Breast epithelium (tissue), 3 donors: ENCODE measurements at regions not wholly inside any gene's neighbourhood (a gene's known extent, or its start where the extent isn't known, plus 50 kb on each side); places are given as distances from the start of the nearest gene placed in this dataset.

ENCODE experiments used
- POLR2A ChIP-seq: fragments of 450-650 bp; IDR thresholded peaks from one replicate; pipeline ENCODE4 v1.6.1; 2016; ENCODE audit warnings: antibody characterized with exemption, mild to moderate bottlenecking, moderate library complexity
- POLR2AphosphoS5 ChIP-seq, 3 donors: sonication (generic); formaldehyde crosslinking; IDR thresholded peaks; one replicate each; pipeline ENCODE4 v1.6.1; 2017; ENCODE audit warnings: antibody characterized with exemption in 3 of 3
- TF ChIP-seq, protein P1 (sequence below), 3 donors: fragments of 450-650 bp; IDR thresholded peaks; one replicate each; pipeline ENCODE4 v1.5.1; 2016 to 2017; ENCODE audit warnings: antibody characterized with exemption in 3 of 3, mild to moderate bottlenecking in 3 of 3, moderate library complexity in 3 of 3

DNA sequence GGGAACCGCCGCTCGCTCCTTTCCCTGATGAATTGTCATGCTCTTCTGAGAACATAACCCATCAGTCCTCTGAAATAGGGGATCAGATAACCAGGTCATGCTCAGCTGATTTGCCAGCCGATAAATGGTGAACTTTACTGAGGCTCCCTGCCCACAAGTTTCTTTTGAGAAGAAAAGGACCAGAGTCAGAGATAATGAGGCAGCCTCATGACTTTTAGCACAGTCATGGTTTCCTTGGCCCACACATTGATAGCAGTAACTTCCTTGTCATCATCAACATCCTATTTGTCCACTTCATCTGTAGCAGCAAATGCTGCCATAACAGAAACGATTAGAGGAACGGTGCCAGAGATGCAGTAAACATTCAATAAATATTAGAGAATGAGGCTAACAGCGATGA lies 509.0 kb downstream of the GATA3 start:
- TF ChIP-seq POLR2AphosphoS5 (IDR thresholded peaks at IDR 0.05): no peak
- no peak for TF ChIP-seq POLR2A
- TF ChIP-seq, protein P1, sequence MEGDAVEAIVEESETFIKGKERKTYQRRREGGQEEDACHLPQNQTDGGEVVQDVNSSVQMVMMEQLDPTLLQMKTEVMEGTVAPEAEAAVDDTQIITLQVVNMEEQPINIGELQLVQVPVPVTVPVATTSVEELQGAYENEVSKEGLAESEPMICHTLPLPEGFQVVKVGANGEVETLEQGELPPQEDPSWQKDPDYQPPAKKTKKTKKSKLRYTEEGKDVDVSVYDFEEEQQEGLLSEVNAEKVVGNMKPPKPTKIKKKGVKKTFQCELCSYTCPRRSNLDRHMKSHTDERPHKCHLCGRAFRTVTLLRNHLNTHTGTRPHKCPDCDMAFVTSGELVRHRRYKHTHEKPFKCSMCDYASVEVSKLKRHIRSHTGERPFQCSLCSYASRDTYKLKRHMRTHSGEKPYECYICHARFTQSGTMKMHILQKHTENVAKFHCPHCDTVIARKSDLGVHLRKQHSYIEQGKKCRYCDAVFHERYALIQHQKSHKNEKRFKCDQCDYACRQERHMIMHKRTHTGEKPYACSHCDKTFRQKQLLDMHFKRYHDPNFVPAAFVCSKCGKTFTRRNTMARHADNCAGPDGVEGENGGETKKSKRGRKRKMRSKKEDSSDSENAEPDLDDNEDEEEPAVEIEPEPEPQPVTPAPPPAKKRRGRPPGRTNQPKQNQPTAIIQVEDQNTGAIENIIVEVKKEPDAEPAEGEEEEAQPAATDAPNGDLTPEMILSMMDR (IDR thresholded peaks at IDR 0.05): no peak
